22Rv1 (cell line): ENCODE measurements at regions not wholly inside any gene's neighbourhood (a gene's known extent, or its start where the extent isn't known, plus 50 kb on each side); places are given as distances from the start of the nearest gene placed in this dataset.

ENCODE experiments used
- CTCF ChIP-seq: fragments of 450-650 bp; IDR thresholded peaks from 2 replicates; pipeline ENCODE4 v1.5.1; 2017; ENCODE audit warnings: mild to moderate bottlenecking
- ZFX ChIP-seq: fragments of 450-650 bp; IDR thresholded peaks from 2 replicates; pipeline ENCODE4 v1.6.1; 2017; ENCODE audit warnings: antibody characterized with exemption, borderline replicate concordance

GRCh38 chr17:14745541-14745940 is 444.7 kb downstream of the HS3ST3B1 start:
- no peak for TF ChIP-seq CTCF
- no peak for TF ChIP-seq ZFX
